Right atrium auricular region (tissue), 2 donors: ENCODE measurements at regions not wholly inside any gene's neighbourhood (a gene's known extent, or its start where the extent isn't known, plus 50 kb on each side); places are given as distances from the start of the nearest gene placed in this dataset.

Experiments
- DNase-seq: peaks from one replicate; pipeline ENCODE4 v3.0.0-alpha.2; 2019; ENCODE audit warnings: low spot score
- H3K27ac ChIP-seq, 2 donors: fragments of 200-600 bp; sonication (generic); 1 replicate in 1 of 2; 2 replicates in 1 of 2; pipeline ENCODE4 v1.5.1; 2016 to 2019
- H3K27me3 ChIP-seq, 2 donors: fragments of 200-600 bp; sonication (generic); one replicate each; pipeline versions ENCODE4 v1.5.1 to v1.6.0; 2017 to 2019
- H3K36me3 ChIP-seq: fragments of 200-600 bp; sonication (generic); one replicate; pipeline ENCODE4 v1.5.1; 2016
- H3K4me1 ChIP-seq, 2 donors: fragments of 200-600 bp; sonication (generic); one replicate each; pipeline versions ENCODE4 v1.5.1 to v1.6.0; 2017 to 2019
- H3K4me3 ChIP-seq, 2 donors: fragments of 200-600 bp; sonication (generic); 1 replicate in 1 of 2; 2 replicates in 1 of 2; pipeline ENCODE4 v1.5.1; 2017 to 2019; ENCODE audit warnings: mild to moderate bottlenecking in 1 of 2, moderate library complexity in 1 of 2
- H3K9me3 ChIP-seq, 2 donors: fragments of 200-600 bp; sonication (generic); one replicate each; pipeline ENCODE4 v1.5.1; 2019
- CTCF ChIP-seq, 2 donors: fragments of 200-600 bp; sonication (generic); IDR thresholded peaks; one replicate each; pipeline ENCODE4 v1.5.1; 2019; ENCODE audit warnings: antibody characterized with exemption in 2 of 2

DNA sequence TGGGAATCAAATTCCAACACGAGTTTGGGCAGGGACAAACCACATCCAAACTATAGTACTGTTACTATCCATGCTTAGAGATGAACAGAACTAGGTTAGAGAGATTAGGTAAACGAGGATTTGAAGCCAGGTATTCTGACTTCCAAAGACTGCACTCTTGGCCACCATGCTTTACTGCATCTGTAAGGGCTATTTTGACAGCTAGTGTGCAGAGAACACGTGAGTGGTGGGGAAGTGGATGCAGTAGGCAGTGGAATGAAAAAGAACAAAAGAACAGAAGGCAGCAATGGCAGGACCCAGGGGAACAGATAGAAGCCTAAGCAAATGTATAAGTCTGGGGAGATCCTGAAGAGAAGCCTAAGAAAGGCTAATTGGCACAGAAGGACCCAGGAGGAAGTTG lies 59.1 kb upstream of the GJA8 start:
- H3K27ac ChIP-seq: no peak overlapping the region
- DNase-seq: no peak
- no peak overlapping the region for H3K4me3 ChIP-seq
- no peak for TF ChIP-seq CTCF (IDR thresholded peaks at IDR 0.05)
- no peaks in the 10 kb centered on the region for H3K36me3 ChIP-seq
- H3K27me3 ChIP-seq: no peaks in the 10 kb centered on the region
- no peaks in the 10 kb centered on the region for H3K9me3 ChIP-seq
- H3K4me1 ChIP-seq: peaks cover 0 to 10% of the 10 kb centered on the region in 2 donors

DNA sequence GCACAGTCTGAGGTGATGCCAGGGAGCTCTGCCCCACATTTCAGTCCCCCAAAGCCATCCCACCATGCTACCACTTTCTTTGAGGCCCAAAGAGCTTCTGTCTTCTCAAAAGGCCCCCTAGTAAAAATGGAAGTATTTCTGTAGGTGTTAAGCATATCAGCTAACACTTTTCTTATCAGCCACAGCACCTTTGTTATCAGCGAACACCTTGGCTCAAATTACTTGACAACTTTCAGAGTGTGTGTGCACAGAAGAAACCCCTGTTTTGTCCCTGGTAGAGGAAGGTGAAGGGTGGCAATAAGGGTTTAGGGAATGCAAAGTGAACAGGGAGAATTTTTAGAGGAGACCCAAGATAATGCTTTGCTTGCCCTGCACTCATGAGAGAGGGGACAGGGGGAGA lies 54.8 kb upstream of the GJA8 start:
- peak overlapping the region in 1 of 2 donors; percentile 18 for H3K27ac ChIP-seq
- H3K27me3 ChIP-seq: no peaks in the 10 kb centered on the region
- no peaks in the 10 kb centered on the region for H3K36me3 ChIP-seq
- no peak for DNase-seq
- H3K4me3 ChIP-seq: no peak overlapping the region
- TF ChIP-seq CTCF (IDR thresholded peaks at IDR 0.05): no peak
- peaks cover 0 to 10% of the 10 kb centered on the region in 2 donors for H3K4me1 ChIP-seq
- no peaks in the 10 kb centered on the region for H3K9me3 ChIP-seq

DNA sequence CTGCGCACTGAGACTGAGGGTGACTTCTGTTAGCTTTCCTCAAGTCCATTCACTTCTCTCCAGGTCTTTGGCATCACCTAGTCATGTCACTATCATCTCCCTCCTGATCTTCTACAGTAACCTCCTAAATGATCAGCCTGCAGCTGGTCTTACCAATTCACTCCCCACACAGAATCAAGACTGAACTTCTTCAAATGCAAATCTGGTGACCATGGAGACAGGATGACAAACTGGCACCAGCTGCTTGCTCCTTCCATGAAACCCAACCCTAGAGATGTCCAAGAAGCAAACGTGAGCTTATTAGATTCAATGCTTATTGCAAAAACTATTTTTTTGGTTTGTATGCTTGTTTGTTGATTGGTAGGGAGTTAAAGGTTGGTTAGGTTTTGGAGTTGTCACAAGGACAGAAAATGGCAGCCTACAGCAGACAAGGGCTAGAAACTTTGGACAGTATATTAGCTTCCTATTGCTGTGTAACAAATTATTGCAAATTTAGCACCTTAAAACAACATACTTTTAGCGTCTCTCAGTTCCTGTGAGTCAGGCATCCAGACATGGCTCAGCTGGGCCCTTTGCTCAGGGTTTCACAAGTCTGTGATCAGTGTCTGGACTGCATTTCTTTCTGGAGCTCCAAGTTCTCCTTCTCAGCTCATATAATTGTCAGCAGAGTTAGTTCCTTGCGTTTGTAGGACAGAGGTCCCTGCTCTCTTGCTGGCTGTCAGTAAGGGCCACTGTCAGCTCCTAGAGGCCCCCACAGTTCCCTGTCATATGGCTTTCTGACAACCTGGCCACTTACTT lies 53.3 kb upstream of the GJA8 start:
- no peak overlapping the region for H3K4me3 ChIP-seq
- TF ChIP-seq CTCF (IDR thresholded peaks at IDR 0.05): no peak

DNA sequence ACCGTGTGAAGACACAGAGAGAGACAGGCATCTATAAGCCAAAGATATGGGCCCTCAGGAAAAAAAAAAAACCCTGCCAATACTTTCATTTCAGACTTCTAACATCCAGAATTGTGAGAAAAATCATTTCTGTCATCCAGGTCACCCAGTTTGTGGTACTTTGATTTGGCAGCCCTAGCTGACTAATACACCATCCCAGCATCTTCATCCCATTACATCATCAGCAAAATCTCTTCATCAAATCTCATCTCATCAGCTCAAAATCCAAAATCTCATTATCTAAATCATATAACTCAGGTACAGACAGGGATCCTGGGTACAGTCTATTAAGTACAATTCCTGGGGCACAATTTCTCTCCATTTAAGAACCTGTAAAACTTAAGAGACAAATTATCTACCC lies 51.9 kb upstream of the GJA8 start:
- no peak overlapping the region for H3K4me3 ChIP-seq
- H3K9me3 ChIP-seq: no peaks in the 10 kb centered on the region
- no peaks in the 10 kb centered on the region for H3K36me3 ChIP-seq
- no peak for TF ChIP-seq CTCF (IDR thresholded peaks at IDR 0.05)
- DNase-seq: no peak
- H3K27ac ChIP-seq: no peak overlapping the region
- no peaks in the 10 kb centered on the region for H3K27me3 ChIP-seq
- peaks cover 0 to 10% of the 10 kb centered on the region in 2 donors for H3K4me1 ChIP-seq

More for the DNA sequence above, 53.3 kb upstream of the GJA8 start:
- DNase-seq: no peak
- Histone ChIP-seq H3K9me3 (no peaks in the 10 kb centered on the region), H3K27me3 (no peaks in the 10 kb centered on the region), H3K4me1 (peaks cover 0 to 10% of the 10 kb centered on the region in 2 donors), H3K36me3 (no peaks in the 10 kb centered on the region), H3K27ac (no peak overlapping the region)

GRCh38 chr1:147851149-147851548 lies 51.4 kb upstream of the GJA8 start:
- DNase-seq: no peak
- Histone ChIP-seq H3K4me3 (no peak overlapping the region), H3K4me1 (peaks cover 0 to 10% of the 10 kb centered on the region in 2 donors), H3K27ac (no peak overlapping the region), H3K27me3 (no peaks in the 10 kb centered on the region), H3K36me3 (no peaks in the 10 kb centered on the region), H3K9me3 (no peaks in the 10 kb centered on the region)
- no peak for TF ChIP-seq CTCF (IDR thresholded peaks at IDR 0.05)
